ENCODE measurements at regions not wholly inside any gene's neighbourhood (a gene's known extent, or its start where the extent isn't known, plus 50 kb on each side); places are given as distances from the start of the nearest gene placed in this dataset.
"Not testable (repeated sequence)": the region's sequence is repeated elsewhere in the genome, so short reads cannot be mapped to it uniquely, and the experiment has no call there.

DNA sequence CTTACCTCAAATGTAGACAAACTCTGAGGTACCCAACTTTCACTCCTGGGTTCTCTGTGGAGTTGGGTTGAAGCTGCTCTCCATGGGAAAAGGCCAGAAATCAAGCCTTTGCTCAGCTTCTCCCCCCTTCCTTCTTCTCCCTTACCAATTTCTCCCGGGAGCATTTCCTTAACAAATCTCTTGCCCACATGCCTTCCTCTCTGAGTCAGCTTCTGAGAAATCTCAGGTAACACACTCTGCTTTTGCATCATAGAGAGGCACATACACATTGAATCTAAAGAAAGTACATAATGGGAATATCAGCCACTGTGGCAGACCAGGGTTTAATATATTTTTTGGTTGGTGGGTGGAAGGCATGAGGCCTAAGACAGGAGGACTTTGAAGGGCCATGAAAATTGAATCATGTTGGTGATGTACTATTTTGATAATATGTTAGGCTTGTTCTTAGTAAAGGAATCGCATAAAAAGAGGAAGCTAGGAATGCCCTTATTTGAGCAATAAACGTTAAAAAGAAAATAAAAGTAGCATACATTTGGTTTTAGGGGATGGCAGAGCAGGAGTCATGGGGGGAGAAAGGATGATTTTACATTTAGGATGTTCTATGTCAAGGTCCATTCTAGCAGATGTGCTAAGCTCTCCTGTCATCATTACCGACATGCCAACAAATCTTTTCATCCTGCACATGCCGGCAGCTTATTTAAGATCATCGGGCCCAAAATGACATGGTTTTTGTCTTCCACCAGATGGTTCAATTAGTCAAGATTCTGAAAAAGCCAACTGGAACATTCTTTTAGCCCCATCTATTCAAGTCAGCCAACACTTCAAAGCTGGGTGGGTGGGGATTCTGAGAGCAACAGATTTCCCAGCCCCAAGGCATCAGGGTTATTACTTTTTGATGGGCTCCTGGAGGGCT lies 199.5 kb upstream of the CLINT1 start:
- DNase-seq (ENCODE audit: low spot score): no peak

DNA sequence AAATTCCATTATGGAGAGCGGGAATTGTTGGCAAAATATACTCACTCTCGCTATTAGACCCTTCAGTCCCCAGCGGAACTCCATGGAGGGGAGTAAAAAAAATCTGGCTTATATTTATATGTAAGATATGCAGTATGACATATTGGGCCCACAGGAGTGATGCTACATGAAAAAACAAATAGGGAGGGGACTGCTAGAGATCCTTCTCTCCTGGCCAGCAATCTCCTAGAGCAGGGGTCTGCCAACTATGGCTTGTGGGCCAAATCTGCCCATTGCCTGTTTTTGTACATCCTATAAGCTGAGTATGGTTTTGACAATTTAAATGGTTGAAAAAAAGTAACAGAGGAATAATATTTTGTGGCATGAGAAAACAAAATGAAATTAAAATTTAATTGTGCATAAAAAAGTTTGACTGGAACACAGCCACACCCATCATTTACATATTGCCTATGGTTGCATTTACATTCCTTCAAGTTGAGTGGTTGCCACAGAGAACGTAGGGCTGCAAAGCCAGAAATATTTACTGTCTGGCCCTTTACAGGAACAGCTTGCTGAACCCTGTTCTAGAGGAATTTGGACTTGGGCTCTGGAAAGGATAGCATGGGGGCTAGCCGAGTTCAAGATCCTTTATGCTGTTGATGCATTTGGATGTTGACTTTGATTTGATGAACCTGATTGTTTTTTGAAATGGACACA lies 197.3 kb upstream of the CLINT1 start:
- no peak for DNase-seq (ENCODE audit: low spot score)

DNA sequence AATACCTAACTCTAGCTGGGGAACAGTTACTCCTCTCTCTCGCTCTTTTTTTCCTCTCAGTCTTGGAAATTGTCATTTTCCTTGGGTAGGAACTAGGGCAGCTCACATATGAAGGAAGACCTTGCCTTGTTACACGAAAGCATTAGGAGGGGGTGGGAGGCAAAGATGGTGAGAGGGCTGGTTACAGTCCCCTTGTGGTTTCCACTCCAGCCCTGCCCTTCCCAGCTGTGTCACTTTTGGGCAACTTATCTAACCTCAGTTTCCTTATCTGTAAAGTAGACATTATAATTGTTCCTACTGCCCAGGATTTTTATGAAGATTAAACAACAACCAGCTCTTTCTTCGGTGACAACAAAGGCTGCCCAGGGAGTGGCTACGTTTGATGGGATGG lies 196.2 kb upstream of the CLINT1 start:
- DNase-seq (ENCODE audit: low spot score): no peak

DNA sequence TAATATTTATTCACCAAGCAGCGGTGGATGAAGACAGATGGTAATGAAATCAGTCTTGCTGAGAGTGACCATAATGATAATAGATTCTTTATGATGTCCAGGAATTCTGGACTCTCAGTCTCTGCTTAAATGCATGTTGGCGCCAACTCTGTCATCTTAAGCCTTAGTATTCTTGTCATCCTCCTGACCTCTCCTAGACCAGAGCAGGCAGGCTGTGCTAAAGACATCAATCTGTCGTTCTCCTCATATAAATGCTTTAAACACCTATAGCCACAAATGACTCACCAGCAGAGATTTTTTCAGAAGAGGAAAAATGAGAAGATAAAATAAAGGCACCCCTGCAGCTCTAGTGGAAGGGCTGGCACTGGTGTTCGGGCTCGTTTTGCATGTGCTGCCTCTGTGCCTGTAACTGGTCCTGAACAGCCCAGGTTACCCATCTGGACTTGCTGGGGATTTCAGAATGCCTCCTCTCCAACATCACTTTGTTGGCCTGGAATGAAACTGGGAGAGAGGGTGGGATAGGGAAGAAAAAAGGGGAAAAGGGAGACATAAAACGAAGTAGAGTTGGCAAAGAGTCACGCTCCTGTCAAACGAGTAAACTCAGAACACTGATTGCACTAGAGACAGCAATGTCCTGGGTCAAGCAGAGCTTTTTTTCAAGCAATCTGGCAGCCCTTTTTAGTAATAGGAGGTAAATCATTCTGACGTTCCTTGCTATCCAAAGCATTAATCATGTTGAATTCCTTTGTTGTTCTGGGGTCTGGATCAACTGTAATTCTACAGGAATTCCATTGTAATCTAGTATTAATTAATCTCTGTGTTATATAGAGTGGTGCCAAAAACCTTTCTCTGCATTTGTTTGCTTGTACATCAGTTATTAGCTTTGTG lies 195.5 kb upstream of the CLINT1 start:
- no peak for DNase-seq (ENCODE audit: low spot score)

DNA sequence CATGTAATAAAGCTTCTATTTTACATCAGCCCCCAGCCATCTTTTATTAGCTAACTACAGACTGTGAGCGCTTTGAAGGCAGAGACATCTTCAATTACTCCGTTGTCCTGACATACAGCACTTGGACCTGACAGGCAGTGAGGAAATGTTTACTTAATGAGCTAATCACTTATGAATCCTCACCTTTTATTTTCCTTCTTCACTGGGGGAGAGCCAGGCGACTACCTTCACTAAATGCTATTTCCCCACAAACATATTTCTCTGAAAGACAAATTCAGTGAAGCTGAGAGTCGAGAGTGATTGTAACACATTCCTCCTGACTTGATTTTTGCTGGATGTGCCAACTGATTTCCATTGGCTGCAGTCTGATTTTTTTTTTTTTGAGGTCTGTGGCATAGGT lies 192.1 kb upstream of the CLINT1 start:
- DNase-seq (ENCODE audit: low spot score): no peak

DNA sequence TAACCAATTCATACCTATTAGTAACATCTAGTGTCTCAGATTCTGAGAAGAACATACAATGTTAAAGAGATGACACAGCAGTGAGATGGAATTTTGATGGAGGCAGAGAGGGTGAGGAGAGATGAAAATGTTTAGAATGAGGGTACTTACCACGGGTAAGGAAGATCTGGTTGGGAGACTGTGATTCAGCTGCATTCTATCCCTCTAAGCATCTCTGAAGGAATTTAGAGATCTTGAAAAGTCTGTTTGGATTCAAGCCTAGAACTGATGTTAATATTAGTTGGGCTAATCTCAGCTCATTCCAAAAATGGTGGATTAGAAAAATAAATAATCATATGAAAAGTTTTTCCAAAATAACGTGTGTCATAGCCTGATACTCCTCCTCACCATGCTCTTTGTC lies 191.5 kb upstream of the CLINT1 start:
- DNase-seq (ENCODE audit: low spot score): no peak

DNA sequence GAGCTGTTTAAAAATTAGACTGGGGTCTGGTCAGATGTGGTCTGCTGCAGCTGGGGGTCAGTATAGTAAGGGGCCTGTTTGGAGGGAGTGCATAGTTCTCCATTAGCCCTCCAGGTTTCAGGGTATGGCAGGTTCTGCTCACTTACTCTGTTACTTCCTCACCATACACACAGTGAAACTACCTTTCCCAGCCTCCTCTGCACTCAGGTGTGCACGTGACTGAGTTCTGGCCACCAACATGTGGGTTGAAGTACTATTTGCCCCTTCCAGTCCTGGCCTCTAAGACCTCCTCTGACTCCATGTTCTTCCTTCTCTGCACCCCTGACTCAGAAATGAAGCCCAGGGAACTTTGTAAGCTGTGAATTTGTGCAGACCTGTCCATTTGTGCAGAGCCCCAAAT lies 190.5 kb upstream of the CLINT1 start:
- no peak for DNase-seq (ENCODE audit: low spot score)

DNA sequence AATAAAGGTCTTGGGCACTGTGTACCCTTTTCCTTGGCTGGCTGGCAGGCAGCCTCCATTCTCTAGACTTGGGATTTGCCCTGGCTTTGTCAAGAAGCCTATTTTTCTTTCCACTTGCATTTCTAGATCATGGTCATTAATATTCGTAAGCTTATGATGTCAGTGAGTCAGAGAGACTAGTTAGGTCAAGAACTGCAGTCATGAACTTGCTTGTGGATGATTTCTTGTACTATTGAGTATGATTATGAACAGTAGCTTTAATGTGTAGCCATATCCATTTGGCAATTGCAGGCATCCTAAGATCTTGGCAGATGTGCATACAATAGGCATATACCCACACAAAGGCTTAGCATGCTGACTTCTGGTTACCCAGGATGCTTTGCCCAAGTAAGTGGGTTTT lies 186.8 kb upstream of the CLINT1 start:
- no peak for DNase-seq (ENCODE audit: low spot score)

DNA sequence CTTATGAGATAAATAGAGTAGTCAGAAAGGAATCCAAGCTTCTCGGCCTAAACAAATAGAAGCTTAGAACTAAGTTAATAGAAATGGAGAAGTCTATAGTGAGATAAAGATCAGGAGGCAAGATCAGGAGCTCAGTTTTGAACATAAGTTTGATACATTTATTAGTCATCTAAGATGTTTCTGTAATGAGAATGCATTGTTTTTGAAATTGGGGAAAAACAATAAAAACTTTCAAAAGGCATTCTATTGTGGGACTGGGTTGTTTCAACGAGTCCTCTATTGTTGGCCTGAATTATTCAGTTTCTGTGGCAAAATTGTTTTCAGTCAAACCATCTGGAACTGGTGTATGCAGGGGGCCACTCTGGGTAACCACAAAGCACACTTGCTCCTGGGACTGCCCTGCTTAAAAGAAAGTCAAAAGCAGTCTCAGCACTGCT lies 181.0 kb upstream of the CLINT1 start:
- DNase-seq (ENCODE audit: low spot score): no peak

DNA sequence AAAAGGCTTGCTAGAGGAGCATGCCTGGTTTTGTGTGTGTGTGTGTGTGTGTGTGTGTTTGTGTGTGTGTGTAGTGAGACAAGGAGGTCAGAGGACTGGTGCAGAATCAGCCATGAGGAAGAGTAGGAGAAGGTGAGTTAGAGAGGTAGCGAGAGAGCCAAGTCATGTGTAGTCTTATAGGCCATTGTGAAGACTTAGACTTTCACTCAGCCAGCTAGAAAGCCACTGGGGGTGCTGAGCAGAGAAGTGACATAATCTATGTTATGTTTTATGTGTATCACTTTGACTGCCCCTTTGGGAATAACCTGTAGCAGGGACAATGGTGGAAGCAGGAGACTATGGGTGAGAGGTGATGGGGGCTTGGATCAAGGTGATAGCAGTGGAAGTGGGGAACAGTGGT lies 180.5 kb upstream of the CLINT1 start:
- DNase-seq (ENCODE audit: low spot score): no peak

DNA sequence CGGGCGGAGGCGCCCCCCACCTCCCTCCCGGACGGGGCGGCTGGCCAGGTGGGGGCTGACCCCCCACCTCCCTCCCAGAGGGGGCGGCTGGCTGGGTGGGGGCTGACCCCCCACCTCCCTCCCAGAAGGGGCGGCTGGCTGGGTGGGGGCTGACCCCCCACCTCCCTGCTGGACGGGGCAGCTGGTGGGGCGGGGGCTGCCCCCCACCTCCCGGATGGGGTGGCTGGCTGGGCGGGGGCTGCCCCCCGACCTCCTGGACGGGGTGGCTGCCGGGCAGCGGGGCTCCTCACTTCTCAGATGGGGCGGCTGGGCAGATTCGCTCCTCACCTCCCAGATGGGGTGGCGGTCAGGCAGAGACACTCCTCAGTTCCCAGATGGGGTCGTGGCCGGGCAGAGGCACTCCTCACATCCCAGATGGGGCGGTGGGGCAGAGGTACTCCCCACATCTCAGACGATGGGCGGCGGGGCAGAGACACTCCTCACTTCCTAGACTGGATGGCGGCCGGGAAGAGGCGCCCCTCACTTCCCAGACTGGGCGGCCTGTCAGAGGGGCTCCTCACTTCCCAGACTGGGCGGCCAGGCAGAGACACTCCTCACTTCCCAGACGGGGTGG lies 178.1 kb upstream of the CLINT1 start:
- not testable (repeated sequence) for DNase-seq (ENCODE audit: low spot score)

DNA sequence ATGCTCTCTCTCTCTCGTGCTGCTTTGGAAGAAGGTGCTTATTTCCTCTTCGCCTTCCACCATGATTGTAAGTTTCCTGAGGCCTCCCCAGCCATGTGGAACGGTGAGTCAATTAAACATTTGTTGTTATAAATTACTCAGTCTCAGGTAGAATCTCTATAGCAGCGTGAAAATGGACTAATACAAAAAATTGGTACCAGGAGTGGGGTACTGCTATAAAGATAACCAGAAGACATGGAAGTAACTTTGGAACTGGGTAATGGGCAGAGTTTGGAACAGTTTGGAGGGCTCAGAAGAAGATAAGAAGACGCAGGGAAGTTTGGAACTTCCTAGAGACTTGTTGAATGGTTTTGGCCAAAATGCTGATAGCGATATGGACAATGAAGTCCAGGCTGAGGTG lies 175.6 kb upstream of the CLINT1 start:
- DNase-seq (ENCODE audit: low spot score): not testable (repeated sequence)

DNA sequence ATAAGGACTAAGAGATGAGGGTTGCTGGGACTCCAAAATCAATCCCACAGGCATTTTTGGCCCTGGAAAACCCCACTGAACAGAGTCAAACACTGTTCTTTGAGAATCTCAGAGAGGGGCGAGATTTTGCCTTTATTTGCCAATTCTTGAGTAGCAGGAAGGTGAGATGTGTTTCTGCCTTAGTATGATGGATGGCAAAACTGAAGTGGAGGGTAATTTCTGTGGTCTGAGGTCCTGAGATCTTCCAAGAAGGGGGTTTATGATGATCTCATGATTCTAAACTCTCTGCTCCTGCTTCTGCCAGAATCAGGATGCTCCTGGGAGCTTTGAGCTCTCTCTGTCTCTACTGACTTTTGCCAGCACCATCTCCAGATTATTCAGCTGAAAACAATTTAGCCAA lies 174.8 kb upstream of the CLINT1 start:
- no peak for DNase-seq (ENCODE audit: low spot score)

DNA sequence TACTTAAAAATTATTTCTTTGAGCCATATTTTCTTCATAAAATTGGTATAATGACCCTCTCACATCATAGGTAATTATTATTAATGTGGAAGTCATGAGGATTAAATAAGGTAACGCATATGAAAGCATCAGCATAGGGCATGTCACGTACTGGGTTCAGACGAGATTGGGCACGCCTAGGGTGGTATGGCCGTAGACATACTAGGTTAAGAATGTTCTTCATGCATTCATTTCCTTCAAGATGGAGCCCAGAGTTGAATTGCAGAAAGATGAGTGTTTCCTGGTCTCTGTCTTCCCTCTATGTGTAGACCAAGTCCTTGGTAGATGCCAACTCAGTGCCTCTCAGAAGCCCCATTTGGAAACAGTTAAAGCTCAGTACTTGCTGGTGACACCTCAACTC lies 174.1 kb upstream of the CLINT1 start:
- no peak for DNase-seq (ENCODE audit: low spot score)

DNA sequence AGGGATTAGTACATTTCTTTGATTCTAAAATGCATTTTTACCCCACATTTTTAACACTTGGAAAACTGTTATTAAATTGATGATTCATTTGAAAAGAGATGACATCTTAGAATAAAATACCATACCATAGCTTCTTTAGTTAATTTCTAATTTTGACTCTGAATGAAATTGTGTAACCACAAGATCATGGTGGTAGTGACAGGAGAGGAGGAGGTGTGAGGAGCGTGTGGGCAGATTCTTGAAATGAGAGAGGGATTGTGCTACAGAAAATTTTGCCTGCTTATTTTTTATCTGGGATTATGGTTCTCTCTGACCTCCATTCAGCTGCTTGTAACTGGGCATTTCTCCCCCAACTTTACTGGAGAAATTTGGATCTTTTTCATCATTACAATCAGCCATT lies 173.3 kb upstream of the CLINT1 start:
- DNase-seq (ENCODE audit: low spot score): no peak

DNA sequence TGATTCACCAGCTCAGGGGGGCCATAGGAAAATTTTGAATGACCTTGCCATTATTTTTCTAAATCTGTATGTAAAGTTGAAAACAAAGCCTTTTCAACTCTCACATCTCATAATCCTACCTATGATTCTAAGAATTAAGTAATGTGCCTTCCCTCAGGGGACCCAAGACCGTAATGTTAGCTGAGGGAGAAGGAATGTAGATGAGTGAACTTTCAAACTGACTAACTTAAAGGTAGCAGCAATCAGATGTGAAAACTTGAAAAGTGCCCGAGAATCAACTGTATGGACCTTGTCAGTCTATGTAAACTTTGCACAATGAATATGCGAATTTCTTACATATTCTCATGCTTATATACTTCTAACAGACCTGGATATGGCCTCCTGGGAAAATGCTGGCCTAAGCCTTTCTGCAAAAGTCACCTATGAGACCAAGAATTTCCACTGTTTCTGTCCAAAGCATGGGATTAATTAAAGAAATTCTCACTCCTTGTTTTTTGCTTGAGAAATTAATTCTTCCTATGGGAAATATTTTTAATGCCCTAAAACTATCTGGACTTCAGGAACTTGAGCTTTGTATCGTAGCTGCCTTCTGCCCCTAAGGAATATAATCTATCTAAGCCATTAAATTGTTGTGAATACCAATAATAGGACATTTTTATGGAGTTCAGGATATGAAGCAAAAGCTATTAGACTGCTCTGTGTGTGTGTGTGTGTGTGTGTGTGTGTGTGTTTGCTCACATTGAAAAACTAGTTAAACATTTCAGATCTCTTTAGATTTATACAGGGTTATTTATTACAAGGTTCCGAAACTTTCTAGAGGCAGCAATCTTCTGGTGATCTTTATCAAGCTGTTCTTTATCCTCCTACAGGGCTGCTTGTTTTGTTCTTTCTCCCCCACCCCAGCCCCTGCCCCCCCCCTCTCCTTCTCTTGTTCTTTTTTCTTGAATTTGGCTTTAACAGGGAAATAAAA lies 169.1 kb upstream of the CLINT1 start:
- DNase-seq (ENCODE audit: low spot score): no peak

DNA sequence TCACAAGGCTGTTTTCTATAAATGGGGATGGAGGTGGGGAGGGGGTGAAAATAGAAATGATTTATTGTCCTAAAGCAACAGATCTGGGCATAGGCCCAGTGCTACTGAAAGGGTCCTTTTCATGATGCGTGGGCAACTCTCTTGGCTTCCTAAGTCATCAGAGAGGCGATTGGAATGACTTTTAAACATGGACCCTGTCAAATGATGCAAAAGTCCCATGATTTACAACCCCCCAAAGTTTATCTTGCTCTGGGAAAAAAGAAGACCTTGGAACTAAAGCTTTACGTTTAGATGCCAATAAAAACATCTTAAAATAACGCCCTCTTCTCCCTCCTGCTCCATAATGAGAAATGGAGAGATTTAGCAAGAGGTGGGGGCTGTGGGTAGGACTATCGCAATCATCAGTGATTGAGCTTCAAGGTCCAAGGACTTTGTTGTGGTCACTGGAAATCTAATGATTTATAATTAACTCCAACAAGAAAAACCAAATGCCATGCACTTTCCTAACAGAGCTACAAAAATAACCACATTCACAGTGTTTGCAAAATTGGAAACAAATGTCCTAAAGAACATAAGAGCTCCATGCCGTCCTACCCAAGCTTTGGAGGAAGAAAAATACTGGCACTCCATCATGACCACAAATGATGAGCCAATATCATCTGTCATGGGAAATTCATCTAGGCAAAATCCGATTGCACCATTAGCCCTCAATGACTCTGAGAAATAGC lies 167.5 kb upstream of the CLINT1 start:
- DNase-seq (ENCODE audit: low spot score): no peak

DNA sequence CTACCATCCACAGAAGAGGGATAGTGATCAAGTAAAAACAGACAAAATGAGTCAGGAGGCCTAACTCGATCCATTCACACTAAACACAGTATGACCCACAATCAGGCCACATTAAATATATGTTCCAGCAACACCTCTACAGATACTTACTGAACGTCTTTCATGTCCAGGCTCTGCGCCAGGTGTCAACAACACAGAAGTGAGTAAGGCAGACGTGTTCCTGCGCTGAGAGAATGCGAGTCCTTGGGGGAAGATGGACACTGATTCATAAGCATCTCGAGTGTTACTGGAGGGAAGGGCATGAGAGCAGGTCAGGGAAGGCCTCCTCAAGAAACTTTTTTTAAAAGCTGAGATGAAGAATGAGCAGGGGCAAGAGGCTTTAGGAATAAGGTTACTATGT lies 164.3 kb upstream of the CLINT1 start:
- no peak for DNase-seq (ENCODE audit: low spot score)

DNA sequence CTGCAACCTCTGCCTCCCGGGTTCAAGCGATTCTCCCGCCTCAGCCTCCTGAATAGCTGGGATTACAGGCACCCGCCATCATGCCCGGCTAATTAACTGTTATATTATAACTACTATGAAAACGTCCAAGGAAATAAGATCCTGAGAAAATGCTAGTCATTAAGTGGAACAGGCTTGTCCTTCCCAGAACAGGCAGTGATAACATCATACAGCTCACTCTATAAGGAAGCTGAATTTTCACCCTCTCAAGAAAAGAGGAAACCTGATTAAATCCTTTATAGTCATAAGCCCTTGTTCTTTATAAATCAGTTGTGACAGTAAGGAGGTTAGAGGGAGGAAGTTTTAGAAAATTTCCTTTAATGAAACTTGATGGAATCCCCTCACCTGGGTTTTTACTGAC lies 163.9 kb upstream of the CLINT1 start:
- no peak for DNase-seq (ENCODE audit: low spot score)

DNA sequence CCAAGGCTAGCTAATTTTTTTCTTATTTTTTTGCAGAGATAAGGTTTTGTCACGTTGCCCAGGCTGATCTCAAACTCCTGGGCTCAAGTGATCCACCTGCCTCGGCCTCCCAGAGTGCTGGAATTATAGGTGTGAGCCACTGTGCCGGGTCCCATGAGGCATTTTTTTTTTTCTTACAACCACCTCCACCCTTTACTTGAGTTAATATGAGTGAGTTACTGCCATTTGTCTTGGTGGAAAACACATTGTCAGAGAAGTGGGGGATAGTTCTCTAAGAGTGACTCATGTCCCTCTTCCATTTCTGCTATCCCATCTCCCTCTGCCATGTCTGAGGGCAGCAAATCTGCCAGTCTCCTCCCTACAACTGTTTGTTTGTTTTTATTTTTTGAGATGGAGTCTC lies 163.4 kb upstream of the CLINT1 start:
- no peak for DNase-seq (ENCODE audit: low spot score)
